Loucy (cell line): ENCODE measurements at regions not wholly inside any gene's neighbourhood (a gene's known extent, or its start where the extent isn't known, plus 50 kb on each side); places are given as distances from the start of the nearest gene placed in this dataset.

Source experiments
- EZH2phosphoT487 ChIP-seq: fragments of 200-600 bp; IDR thresholded peaks from 2 replicates; pipeline ENCODE4 v1.6.1; 2018; ENCODE audit warnings: antibody characterized with exemption, mild to moderate bottlenecking, moderate library complexity, borderline replicate concordance
- TF ChIP-seq, protein P1 (sequence below): fragments of 200-600 bp; sonication (generic); conservative IDR thresholded peaks from 2 replicates; pipeline ENCODE4 v1.5.1; 2014; ENCODE audit warnings: mild to moderate bottlenecking, antibody characterized with exemption, low read length

DNA sequence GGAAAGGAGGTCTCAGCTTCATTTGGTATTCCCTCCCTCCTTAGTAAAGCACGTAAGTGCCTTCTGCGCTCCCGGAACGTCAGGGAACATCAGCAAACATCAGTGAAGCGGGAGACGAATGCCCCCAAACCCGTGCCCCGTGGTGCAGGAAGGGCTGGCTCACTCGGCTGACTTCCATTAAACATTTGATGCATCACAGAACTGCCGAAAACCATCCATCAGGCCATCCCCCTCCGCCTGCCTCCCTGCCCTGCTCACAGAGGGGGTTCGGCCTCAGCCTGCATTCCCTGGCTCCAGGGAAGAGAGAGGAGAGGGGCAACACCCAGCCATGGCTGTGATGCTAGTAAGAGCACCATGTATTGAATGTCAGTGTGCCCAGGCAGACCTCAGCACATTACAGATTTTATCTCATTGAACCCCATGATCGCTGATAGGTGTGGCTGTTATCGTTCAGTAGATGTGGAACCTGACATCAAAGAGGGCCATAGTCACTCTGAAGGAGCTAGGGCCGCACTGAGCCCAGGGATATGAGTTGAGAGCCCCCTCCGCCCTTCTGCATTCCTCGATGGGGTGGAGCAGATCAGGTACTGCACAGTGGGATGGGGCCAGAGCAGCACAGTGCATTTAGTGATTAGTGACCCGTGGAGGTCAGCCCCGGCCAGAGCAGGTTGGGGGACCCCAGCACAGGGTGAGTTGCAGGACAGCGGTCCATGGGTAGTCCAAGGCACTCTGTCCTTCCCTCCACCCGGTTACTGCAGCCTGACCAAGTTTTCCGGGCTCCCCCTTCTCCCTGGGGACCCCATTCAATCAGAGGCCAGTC, 146.4 kb downstream of the RPS24 start:
- TF ChIP-seq, protein P1, sequence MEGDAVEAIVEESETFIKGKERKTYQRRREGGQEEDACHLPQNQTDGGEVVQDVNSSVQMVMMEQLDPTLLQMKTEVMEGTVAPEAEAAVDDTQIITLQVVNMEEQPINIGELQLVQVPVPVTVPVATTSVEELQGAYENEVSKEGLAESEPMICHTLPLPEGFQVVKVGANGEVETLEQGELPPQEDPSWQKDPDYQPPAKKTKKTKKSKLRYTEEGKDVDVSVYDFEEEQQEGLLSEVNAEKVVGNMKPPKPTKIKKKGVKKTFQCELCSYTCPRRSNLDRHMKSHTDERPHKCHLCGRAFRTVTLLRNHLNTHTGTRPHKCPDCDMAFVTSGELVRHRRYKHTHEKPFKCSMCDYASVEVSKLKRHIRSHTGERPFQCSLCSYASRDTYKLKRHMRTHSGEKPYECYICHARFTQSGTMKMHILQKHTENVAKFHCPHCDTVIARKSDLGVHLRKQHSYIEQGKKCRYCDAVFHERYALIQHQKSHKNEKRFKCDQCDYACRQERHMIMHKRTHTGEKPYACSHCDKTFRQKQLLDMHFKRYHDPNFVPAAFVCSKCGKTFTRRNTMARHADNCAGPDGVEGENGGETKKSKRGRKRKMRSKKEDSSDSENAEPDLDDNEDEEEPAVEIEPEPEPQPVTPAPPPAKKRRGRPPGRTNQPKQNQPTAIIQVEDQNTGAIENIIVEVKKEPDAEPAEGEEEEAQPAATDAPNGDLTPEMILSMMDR: no peak
- no peak for TF ChIP-seq EZH2phosphoT487
